Activated T-helper 1 cell treated with anti-CD3 and anti-CD28 coated beads, Interleukin-12 subunit alpha, Interleukin-12 subunit beta, Interleukin-2, Interleukin-4 antibody, amounts not matched to agents 30 ng/mL and 10 ng/mL and 1 ng/mL, durations not matched to agents 14 hours and 24 hours and 36 hours (primary cell): ENCODE measurements at regions not wholly inside any gene's neighbourhood (a gene's known extent, or its start where the extent isn't known, plus 50 kb on each side); places are given as distances from the start of the nearest gene placed in this dataset.
"Not testable (repeated sequence)": the region's sequence is repeated elsewhere in the genome, so short reads cannot be mapped to it uniquely, and the experiment has no call there.

ENCODE experiments used
- DNase-seq: peaks from one replicate; pipeline ENCODE4 v3.0.0; 2021; ENCODE audit warnings: low spot score
- H3K27ac Mint-ChIP-seq: one replicate; pipeline ENCODE4 v1.8.0; 2021; ENCODE audit warnings: mild to moderate bottlenecking, mixed read lengths
- H3K27me3 Mint-ChIP-seq: one replicate; pipeline ENCODE4 v1.8.0; 2022; ENCODE audit warnings: mild to moderate bottlenecking, moderate library complexity, mixed read lengths; ENCODE audit not compliant: insufficient read depth
- H3K36me3 Mint-ChIP-seq: one replicate; pipeline ENCODE4 v1.8.0; 2021; ENCODE audit warnings: low read depth, mixed read lengths
- H3K4me1 Mint-ChIP-seq: one replicate; pipeline ENCODE4 v1.8.0; 2021; ENCODE audit warnings: low read depth, mixed read lengths
- H3K4me3 Mint-ChIP-seq: one replicate; pipeline ENCODE4 v1.8.0; 2021; ENCODE audit warnings: mild to moderate bottlenecking, moderate library complexity, mixed read lengths
- H3K9me3 Mint-ChIP-seq: one replicate; pipeline ENCODE4 v1.8.0; 2021; ENCODE audit warnings: mixed read lengths
- intact Hi-C: fragments of 100-400 bp; cut with micrococcal nuclease; formaldehyde crosslinking; loops from one replicate; pipeline ENCODE4 v1.15.1; 2024

DNA sequence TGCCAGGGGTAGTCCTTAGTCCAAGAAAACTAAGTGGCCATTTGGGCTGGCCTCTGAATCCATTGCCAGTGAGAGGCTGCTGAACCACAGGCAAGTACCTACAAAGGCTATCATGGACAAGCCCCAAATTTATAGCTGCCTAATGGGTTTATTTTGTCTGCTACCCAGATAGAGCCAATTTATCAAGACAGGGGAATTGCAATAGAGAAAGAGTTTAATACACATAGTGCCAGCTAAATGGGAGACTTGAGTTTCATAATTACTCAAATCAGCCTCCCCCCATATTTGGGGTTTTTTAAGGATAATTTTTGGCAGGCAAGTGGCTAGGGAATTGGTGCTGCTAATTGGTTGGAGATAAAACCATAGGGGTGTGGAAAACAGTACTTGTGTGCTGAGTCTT is 73.1 kb upstream of the BMP2K start:
- Mint-ChIP-seq H3K4me1 (no peaks in the 10 kb centered on the region), H3K4me3 (no peak overlapping the region), H3K9me3 (peaks cover 17% of the 10 kb centered on the region), H3K27me3 (no peaks in the 10 kb centered on the region), H3K36me3 (no peaks in the 10 kb centered on the region), H3K27ac (no peak overlapping the region)
- no peak for DNase-seq
- intact Hi-C loops: no loop called here

DNA sequence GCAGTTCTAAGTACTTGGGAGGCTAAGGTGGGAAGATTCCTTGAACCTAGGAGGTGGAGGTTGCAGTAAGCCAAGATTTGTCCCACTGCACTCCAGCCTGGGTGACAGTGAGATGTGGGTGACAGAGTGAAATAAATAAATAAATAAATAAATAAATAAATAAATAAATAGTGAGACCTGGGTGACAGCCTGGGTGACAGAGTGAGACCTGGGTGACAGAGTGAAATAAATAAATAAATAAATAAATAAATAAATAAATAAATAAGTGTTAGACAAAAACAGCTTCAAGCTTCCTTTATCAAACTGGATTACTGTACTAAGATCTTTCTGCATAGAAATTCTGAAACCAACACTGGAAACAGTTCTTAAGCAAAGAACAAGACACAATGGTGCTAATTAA is 71.8 kb upstream of the BMP2K start:
- Mint-ChIP-seq H3K27me3 (no peaks in the 10 kb centered on the region), H3K36me3 (no peaks in the 10 kb centered on the region), H3K4me3 (no peak overlapping the region), H3K4me1 (no peaks in the 10 kb centered on the region), H3K9me3 (peaks cover 17% of the 10 kb centered on the region), H3K27ac (no peak overlapping the region)
- intact Hi-C loops: no loop called here
- no peak for DNase-seq

DNA sequence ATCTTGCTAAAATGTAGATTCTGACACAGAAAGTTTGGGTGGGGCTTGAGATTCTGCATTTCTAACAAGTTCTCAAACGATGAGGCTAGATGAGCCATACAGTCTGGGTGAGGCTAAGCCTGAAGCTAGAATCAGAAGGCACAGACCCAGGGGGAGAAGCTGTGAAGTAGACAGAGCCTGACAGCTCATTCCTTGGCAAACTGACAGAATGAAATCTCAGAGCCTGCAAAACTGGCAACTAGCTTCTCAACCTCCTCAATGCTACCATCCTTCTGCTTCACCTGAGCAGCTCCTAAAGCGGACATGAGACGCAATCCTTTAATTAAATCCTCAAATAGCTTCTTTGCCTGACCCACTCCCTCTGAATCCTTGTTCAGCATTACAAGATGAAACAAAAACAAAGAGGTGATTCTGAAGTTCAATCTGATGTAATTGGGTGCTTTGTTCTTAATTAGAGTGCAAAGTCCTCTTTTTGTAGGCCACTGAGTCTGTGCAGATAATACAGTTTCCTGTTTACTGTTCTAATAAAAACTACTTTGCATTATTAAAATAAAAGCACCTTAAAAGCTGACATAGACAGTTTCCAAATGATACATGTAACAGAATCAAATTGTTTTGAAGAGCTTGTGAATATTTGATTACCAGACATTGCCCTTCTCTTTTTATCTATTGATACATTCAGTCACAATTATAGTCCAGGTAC is 71.0 kb upstream of the BMP2K start:
- intact Hi-C loops: no loop called here
- no peak for DNase-seq
- no peaks in the 10 kb centered on the region for H3K27me3 Mint-ChIP-seq
- H3K27ac Mint-ChIP-seq: no peak overlapping the region
- H3K4me1 Mint-ChIP-seq: no peaks in the 10 kb centered on the region
- no peak overlapping the region for H3K4me3 Mint-ChIP-seq
- H3K36me3 Mint-ChIP-seq: peaks cover 2% of the 10 kb centered on the region
- H3K9me3 Mint-ChIP-seq: peaks cover 17% of the 10 kb centered on the region

DNA sequence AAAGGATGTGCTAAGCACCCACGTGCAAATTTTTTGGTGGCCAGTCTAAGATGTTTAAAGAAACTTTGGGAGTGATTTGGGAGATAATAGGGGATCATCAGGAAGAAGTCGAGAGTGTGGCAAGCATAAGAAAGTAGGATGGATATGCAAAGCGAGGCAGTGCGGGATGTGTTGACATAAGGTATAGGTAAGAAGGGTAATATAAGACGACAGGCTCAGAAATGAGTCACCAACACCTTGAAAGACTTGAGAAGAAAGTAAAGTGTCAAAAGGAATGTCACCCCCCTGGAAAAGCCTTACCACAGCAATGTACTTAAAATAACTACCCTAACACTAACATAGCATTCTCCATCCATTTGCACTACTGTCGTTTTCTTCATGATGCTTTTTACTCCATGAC is 69.8 kb upstream of the BMP2K start:
- Mint-ChIP-seq H3K4me3 (no peak overlapping the region), H3K9me3 (peaks cover 17% of the 10 kb centered on the region), H3K4me1 (no peaks in the 10 kb centered on the region), H3K27me3 (no peaks in the 10 kb centered on the region), H3K27ac (no peak overlapping the region), H3K36me3 (peaks cover 2% of the 10 kb centered on the region)
- no peak for DNase-seq
- intact Hi-C loops: no loop called here

DNA sequence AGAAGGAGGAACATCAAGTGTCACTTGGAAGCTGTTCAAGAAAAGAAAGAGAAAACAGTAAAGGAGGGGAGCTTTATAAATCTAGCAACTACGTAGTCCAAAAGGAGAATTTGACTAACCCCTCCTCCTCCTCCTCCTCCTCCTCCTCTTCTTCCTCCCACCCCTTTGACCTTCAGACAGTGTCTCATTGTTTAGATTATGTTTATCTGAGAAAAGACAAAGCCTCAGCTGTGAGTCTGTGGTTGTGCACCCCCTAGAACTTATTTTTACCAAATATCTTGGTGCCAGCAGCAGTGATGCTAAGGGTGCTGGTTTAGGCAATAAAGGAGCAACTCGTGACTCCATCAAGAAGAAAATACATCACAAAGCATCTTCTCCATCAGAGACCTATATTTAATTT is 68.9 kb upstream of the BMP2K start:
- H3K4me1 Mint-ChIP-seq: no peaks in the 10 kb centered on the region
- DNase-seq: no peak
- H3K27me3 Mint-ChIP-seq: no peaks in the 10 kb centered on the region
- intact Hi-C loops: no loop called here
- H3K27ac Mint-ChIP-seq: no peak overlapping the region
- H3K9me3 Mint-ChIP-seq: peaks cover 14% of the 10 kb centered on the region
- H3K4me3 Mint-ChIP-seq: no peak overlapping the region
- H3K36me3 Mint-ChIP-seq: peaks cover 2% of the 10 kb centered on the region

DNA sequence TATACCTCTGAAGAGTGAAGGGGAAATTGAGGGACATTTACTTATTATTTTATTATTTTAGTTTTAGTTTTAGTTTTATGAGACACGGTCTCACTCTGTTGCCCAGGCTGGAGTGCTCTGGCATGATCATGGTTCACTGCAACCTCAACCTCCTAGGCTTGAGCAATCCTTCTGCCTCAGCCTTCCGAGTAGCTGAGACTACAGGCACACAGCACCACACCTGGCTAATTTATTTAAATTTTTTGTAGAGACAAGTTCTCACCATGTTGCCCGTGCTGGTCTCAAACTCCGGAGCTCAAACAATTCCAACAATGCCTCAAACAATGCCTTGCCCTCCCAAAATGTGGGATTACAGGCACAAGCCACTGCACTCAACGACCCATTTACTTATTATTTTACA is 68.4 kb upstream of the BMP2K start:
- no peak for DNase-seq
- peaks cover 2% of the 10 kb centered on the region for H3K36me3 Mint-ChIP-seq
- no peaks in the 10 kb centered on the region for H3K4me1 Mint-ChIP-seq
- H3K4me3 Mint-ChIP-seq: no peak overlapping the region
- no peaks in the 10 kb centered on the region for H3K27me3 Mint-ChIP-seq
- H3K27ac Mint-ChIP-seq: no peak overlapping the region
- H3K9me3 Mint-ChIP-seq: peaks cover 9% of the 10 kb centered on the region
- intact Hi-C loops: no loop called here

DNA sequence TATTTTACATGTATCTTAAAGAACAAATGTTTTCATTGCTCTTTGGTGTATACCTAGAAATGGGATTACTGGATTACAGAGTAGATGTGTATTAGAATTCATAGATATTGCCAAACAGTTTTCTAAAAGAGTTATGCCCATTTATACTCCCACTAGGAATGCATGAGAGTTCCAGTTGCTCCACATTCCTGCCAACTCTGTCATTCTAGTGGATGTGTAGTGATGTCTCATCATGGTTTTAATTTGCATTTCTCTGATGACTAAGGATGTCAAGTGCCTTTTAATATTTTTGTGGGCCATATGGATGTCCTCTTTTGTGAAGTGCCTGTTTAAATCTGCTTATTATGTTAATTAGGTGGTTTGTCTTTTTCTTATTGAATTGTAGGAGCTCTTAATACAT is 65.6 kb upstream of the BMP2K start:
- Mint-ChIP-seq H3K4me1 (no peaks in the 10 kb centered on the region), H3K27ac (no peak overlapping the region), H3K36me3 (peaks cover 2% of the 10 kb centered on the region), H3K4me3 (no peak overlapping the region), H3K27me3 (no peaks in the 10 kb centered on the region), H3K9me3 (no peaks in the 10 kb centered on the region)
- intact Hi-C loops: no loop called here
- DNase-seq: no peak

DNA sequence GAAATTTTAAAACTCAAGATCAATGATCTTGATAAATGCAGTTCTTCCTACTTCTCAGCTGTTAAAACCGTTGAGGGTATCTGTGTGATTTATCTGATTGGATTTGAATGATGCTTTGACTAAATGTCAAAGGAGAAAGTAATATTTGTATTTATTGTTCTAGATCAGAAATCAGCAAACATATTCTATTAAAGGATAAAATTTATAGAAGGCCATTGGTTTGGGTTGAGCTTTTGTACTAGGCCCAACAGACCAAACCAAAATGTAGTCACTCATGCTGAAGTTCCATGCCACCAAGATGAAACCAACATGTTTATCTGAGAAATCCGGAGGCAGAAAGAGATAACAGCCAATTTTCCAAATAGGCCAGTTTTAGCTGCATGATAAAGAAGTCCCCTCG is 64.5 kb upstream of the BMP2K start:
- H3K4me3 Mint-ChIP-seq: no peak overlapping the region
- H3K27me3 Mint-ChIP-seq: no peaks in the 10 kb centered on the region
- H3K4me1 Mint-ChIP-seq: no peaks in the 10 kb centered on the region
- H3K9me3 Mint-ChIP-seq: no peaks in the 10 kb centered on the region
- H3K36me3 Mint-ChIP-seq: peaks cover 2% of the 10 kb centered on the region
- no peak overlapping the region for H3K27ac Mint-ChIP-seq
- intact Hi-C loops: no loop called here
- no peak for DNase-seq

DNA sequence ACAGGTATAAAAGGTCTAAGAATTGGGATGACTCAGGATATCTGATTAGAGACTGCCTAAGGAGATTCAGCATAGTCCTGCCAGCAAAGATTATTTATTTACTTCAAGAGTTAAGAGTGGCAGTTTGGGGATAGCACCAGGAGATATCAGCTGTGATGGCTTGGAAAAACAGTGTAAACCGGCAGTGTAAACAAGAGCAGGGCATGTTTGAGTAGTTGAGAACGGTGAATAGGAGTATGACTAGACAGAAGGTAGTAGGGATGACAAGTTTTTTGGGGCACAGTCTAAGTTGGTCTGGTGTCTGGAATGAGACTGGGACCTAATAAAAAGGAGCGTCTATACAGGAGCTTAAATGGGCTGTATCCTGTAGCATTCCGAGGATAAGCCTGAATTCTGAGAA is 61.6 kb upstream of the BMP2K start:
- H3K9me3 Mint-ChIP-seq, intact Hi-C loops, H3K4me3 Mint-ChIP-seq, H3K36me3 Mint-ChIP-seq, DNase-seq, H3K27ac Mint-ChIP-seq, H3K4me1 Mint-ChIP-seq, H3K27me3 Mint-ChIP-seq: not testable (repeated sequence)

DNA sequence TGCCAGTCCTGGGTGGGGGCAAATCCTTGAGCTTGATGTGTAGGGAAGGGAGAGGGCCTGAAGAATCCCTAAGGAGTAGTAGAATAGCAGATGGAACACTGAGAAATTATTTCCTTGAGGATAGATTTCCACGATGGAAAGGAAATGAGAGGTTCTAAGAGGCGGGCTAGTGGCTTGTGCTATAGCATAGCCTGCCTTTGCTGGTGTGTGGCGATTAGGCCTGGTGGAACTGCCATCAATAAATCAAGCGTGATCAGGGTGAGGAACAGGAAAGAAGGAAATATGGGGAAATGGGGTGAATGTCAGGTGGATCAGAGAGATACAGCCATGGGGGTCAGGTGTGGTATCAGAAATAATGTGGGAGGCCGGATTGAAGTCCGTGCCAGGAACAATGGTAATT is 60.8 kb upstream of the BMP2K start:
- DNase-seq, H3K36me3 Mint-ChIP-seq, H3K4me3 Mint-ChIP-seq, intact Hi-C loops, H3K4me1 Mint-ChIP-seq, H3K27ac Mint-ChIP-seq, H3K27me3 Mint-ChIP-seq, H3K9me3 Mint-ChIP-seq: not testable (repeated sequence)

DNA sequence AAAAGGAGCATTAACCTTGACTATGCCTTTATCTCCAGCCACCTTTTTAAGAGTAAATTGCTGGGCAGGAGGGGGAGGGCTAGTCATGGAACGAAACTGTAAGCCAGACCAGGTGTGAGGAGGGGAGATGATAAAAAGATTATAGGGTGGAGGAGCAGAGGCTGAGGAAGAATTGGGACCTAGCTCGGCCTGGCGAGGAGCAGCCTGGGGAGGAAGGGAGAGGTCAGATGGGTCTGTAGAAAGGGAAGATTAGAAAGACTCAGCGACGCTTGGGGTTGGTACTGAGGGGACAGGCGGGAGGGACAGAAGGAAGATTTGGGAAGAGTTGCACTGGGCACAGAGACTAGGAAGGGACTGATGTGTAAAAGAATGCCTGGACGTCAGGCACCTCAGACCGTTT is 58.4 kb upstream of the BMP2K start:
- H3K36me3 Mint-ChIP-seq, DNase-seq, H3K9me3 Mint-ChIP-seq, H3K4me3 Mint-ChIP-seq, H3K27ac Mint-ChIP-seq, intact Hi-C loops, H3K27me3 Mint-ChIP-seq: not testable (repeated sequence)
- peaks cover 20% of the 10 kb centered on the region for H3K4me1 Mint-ChIP-seq

DNA sequence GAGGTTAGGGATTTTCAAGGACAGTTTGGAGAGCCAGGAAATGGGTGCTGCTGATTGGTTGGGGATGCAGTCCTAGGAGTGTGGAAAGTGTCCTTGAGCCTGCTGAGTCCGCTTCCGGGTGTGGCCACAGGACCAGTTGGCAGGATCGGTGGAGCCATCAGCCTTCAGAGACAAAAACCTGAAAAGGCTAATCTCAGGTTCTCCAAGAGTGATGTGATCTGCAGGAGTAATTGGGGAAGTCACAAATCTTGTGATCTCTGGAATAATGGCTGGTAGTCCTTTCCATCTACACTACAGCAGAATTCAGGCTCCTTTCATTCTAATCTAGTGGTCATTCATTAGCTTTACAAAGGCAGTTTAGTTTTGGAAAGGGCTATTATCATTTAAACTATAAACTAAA is 55.9 kb upstream of the BMP2K start:
- no peak overlapping the region for H3K27ac Mint-ChIP-seq
- no peak overlapping the region for H3K4me3 Mint-ChIP-seq
- no peaks in the 10 kb centered on the region for H3K27me3 Mint-ChIP-seq
- peaks cover 20% of the 10 kb centered on the region for H3K4me1 Mint-ChIP-seq
- H3K9me3 Mint-ChIP-seq: no peaks in the 10 kb centered on the region
- H3K36me3 Mint-ChIP-seq: no peaks in the 10 kb centered on the region
- no peak for DNase-seq
- intact Hi-C loops: loop anchor here (2.0 kb wide), 2 partner anchors 55 to 63 kb away; no protein-coding TSS in a partner anchor

DNA sequence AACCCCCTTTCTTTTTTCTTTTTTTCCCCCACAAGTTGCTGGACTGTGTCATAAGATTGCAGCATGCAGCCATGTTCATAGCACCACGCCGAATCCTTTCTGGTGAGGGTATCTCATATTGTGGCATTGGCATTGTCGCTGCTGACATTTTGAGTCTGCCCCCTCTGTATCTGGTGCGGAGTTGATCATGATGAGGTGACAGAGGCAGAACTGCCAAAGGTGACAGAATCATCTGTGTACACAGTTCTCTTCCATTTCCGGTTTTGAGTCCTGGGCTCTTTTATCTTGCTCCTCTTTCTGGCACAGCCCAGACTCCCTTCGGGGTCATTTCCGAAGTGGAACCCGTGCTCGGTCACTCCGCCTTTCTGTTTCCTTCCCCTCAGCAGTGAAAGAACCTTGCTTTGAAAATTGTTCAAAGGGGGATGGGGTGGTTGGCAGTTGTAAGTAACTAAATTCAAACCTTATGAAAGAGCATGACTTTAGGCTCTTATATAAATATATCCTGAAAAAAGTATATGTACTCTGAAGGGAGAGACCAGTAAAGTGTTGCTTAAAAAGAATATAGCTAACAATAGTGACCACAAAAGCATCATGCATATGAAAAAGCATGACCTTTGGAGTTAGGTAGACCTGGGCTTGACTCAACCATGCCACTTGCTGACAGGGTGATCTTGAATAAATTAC is 55.0 kb upstream of the BMP2K start:
- intact Hi-C loops: loop anchor here (2.0 kb wide), 2 partner anchors 54 to 64 kb away; no protein-coding TSS in a partner anchor
- peak overlapping the region; percentile 71 for H3K27ac Mint-ChIP-seq
- no peaks in the 10 kb centered on the region for H3K9me3 Mint-ChIP-seq

More for the DNA sequence above, 55.0 kb upstream of the BMP2K start:
- peak overlapping the region; percentile 66 for H3K4me3 Mint-ChIP-seq
- H3K27me3 Mint-ChIP-seq: no peaks in the 10 kb centered on the region
- DNase-seq: peak; percentile 4
- peaks cover 20% of the 10 kb centered on the region for H3K4me1 Mint-ChIP-seq
- no peaks in the 10 kb centered on the region for H3K36me3 Mint-ChIP-seq
